ENCODE measurements at regions not wholly inside any gene's neighbourhood (a gene's known extent, or its start where the extent isn't known, plus 50 kb on each side); places are given as distances from the start of the nearest gene placed in this dataset.

DNA sequence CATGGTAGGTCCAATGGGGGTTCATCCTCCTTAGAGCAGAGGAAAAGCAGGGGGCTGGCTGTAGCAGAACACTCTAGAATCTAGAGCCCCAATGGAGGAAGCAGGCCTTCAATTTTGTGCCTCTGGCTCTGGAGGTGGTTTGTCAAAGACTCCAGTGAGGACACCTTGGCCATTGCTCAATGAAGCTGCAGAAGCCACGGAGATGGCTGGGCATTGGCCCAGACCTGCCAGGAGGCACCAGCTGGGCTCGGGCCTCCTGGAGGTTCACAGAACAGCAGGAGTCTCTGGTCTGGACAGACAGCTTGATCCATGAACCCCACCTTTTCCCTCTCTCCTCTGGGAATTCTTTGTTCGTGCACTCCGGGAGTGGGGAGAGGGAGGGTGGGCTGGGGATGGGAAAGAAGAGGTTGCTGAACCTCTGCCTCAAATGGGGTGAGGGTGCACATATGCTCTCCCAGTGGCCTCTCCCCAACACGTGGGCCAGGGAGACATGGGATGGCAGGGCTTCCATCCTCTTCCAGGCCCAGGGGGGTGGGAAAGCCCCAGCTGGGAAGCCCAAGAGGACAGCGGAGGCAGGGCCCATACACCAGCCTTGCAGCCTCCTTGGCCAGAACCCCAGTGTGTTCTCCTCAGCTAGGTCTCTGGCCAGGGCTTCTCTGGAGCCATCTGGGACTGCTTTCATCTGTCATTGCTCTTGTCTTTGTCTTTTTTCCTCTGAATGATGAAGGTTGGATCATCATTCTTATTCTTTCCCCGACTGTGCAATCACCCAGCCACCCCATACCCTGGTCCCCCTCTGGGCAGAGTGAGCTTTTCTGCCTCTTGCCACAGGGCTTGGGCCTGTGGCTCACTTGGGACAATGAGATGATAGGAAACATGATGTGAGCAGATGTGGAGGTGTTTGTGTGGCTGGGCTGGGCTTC is 1019.4 kb downstream of the BRD1 start:
- Mint-ChIP-seq H3K36me3 (ENCODE audit: low read depth) (peaks cover 3% of the 10 kb centered on the region; the same call in 2 of the 3 replicates), H3K4me1 (no peaks in the 10 kb centered on the region), H3K4me3 (no peak overlapping the region), H3K9me3 (peaks cover 3% of the 10 kb centered on the region; the same call in 2 of the 3 replicates), H3K27ac (no peak overlapping the region), H3K27me3 (ENCODE audit: insufficient read depth, low read depth, poor library complexity) (peaks cover 6% of the 10 kb centered on the region)
- peaks cover 4% of the 10 kb centered on the region; the same call in 1 of the 2 replicates for H3K36me3 ChIP-seq (ENCODE audit: insufficient read depth)
- no peaks in the 10 kb centered on the region for H3F3A ChIP-seq (replicated peaks; ENCODE audit: low read depth)
- ATAC-seq (no peak), DNase-seq (ENCODE audit: low spot score) (no peak)
- no peaks in the 10 kb centered on the region for H4K20me1 ChIP-seq (replicated peaks; ENCODE audit: insufficient read depth)
- H3K27ac ChIP-seq (ENCODE audit: low read depth), result no peak overlapping the region
- no peak overlapping the region for H2AFZ ChIP-seq
- H3K9me2 ChIP-seq (ENCODE audit: insufficient read depth), result no peaks in the 10 kb centered on the region
- H3K4me2 ChIP-seq, result no peak overlapping the region
- TF ChIP-seq, protein P1, sequence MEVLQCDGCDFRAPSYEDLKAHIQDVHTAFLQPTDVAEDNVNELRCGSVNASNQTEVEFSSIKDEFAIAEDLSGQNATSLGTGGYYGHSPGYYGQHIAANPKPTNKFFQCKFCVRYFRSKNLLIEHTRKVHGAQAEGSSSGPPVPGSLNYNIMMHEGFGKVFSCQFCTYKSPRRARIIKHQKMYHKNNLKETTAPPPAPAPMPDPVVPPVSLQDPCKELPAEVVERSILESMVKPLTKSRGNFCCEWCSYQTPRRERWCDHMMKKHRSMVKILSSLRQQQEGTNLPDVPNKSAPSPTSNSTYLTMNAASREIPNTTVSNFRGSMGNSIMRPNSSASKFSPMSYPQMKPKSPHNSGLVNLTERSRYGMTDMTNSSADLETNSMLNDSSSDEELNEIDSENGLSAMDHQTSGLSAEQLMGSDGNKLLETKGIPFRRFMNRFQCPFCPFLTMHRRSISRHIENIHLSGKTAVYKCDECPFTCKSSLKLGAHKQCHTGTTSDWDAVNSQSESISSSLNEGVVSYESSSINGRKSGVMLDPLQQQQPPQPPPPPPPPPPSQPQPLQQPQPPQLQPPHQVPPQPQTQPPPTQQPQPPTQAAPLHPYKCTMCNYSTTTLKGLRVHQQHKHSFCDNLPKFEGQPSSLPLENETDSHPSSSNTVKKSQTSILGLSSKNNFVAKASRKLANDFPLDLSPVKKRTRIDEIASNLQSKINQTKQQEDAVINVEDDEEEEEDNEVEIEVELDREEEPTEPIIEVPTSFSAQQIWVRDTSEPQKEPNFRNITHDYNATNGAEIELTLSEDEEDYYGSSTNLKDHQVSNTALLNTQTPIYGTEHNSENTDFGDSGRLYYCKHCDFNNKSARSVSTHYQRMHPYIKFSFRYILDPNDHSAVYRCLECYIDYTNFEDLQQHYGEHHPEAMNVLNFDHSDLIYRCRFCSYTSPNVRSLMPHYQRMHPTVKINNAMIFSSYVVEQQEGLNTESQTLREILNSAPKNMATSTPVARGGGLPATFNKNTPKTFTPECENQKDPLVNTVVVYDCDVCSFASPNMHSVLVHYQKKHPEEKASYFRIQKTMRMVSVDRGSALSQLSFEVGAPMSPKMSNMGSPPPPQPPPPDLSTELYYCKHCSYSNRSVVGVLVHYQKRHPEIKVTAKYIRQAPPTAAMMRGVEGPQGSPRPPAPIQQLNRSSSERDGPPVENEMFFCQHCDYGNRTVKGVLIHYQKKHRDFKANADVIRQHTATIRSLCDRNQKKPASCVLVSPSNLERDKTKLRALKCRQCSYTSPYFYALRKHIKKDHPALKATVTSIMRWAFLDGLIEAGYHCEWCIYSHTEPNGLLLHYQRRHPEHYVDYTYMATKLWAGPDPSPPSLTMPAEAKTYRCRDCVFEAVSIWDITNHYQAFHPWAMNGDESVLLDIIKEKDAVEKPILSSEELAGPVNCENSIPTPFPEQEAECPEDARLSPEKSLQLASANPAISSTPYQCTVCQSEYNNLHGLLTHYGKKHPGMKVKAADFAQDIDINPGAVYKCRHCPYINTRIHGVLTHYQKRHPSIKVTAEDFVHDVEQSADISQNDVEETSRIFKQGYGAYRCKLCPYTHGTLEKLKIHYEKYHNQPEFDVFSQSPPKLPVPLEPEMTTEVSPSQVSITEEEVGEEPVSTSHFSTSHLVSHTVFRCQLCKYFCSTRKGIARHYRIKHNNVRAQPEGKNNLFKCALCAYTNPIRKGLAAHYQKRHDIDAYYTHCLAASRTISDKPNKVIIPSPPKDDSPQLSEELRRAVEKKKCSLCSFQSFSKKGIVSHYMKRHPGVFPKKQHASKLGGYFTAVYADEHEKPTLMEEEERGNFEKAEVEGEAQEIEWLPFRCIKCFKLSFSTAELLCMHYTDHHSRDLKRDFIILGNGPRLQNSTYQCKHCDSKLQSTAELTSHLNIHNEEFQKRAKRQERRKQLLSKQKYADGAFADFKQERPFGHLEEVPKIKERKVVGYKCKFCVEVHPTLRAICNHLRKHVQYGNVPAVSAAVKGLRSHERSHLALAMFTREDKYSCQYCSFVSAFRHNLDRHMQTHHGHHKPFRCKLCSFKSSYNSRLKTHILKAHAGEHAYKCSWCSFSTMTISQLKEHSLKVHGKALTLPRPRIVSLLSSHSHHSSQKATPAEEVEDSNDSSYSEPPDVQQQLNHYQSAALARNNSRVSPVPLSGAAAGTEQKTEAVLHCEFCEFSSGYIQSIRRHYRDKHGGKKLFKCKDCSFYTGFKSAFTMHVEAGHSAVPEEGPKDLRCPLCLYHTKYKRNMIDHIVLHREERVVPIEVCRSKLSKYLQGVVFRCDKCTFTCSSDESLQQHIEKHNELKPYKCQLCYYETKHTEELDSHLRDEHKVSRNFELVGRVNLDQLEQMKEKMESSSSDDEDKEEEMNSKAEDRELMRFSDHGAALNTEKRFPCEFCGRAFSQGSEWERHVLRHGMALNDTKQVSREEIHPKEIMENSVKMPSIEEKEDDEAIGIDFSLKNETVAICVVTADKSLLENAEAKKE (CRISPR knock-in tag; IDR thresholded peaks at IDR 0.05), result no peak
- TF ChIP-seq, protein P2, sequence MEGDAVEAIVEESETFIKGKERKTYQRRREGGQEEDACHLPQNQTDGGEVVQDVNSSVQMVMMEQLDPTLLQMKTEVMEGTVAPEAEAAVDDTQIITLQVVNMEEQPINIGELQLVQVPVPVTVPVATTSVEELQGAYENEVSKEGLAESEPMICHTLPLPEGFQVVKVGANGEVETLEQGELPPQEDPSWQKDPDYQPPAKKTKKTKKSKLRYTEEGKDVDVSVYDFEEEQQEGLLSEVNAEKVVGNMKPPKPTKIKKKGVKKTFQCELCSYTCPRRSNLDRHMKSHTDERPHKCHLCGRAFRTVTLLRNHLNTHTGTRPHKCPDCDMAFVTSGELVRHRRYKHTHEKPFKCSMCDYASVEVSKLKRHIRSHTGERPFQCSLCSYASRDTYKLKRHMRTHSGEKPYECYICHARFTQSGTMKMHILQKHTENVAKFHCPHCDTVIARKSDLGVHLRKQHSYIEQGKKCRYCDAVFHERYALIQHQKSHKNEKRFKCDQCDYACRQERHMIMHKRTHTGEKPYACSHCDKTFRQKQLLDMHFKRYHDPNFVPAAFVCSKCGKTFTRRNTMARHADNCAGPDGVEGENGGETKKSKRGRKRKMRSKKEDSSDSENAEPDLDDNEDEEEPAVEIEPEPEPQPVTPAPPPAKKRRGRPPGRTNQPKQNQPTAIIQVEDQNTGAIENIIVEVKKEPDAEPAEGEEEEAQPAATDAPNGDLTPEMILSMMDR (conservative IDR thresholded peaks at IDR 0.05; ENCODE audit: low read depth in 2 of 2), result no peak
- TF ChIP-seq JUNB (IDR thresholded peaks at IDR 0.05; ENCODE audit: unreplicated experiment), result no peak
- H3K4me3 ChIP-seq, result no peak overlapping the region
- no peaks in the 10 kb centered on the region for H3K27me3 ChIP-seq (ENCODE audit: insufficient read depth)
- H3K79me2 ChIP-seq (replicated peaks; ENCODE audit: insufficient read depth), result no peaks in the 10 kb centered on the region
- H3K4me1 ChIP-seq (ENCODE audit: insufficient read depth), result no peaks in the 10 kb centered on the region

Data from GM23338 (cell line).